CD14-positive monocyte (primary cell): ENCODE measurements at regions not wholly inside any gene's neighbourhood (a gene's known extent, or its start where the extent isn't known, plus 50 kb on each side); places are given as distances from the start of the nearest gene placed in this dataset.

Source experiments
- DNase-seq, 3 donors: peaks; one replicate each; pipeline ENCODE4 v3.0.0-alpha.2; 2011 to 2022
- H2AFZ ChIP-seq: 2 replicates; pipeline ENCODE4 v1.6.0; 2012; ENCODE audit warnings: mild to moderate bottlenecking, low read depth, low read length, inconsistent platforms; ENCODE audit not compliant: insufficient read depth, poor library complexity, severe bottlenecking
- H3K27ac ChIP-seq, 2 donors: 1 replicate in 1 of 2; 2 replicates in 1 of 2; pipeline ENCODE4 v1.5.1; 2012 to 2013; ENCODE audit warnings: low read length in 2 of 2, control low read depth in 1 of 2, inconsistent platforms in 1 of 2, low read depth in 1 of 2, mild to moderate bottlenecking in 1 of 2
- H3K27me3 ChIP-seq, 2 donors: one replicate each; pipeline versions ENCODE4 v1.6.0 to v1.6.1; 2011 to 2013; ENCODE audit warnings: low read length in 2 of 2; ENCODE audit not compliant: control insufficient read depth in 2 of 2, insufficient read depth in 2 of 2
- H3K36me3 ChIP-seq, 2 donors: replicated peaks in 1 of 2; 1 replicate in 1 of 2; 2 replicates in 1 of 2; pipeline versions ENCODE4 v1.5.1 to v1.6.1; 2012 to 2013; ENCODE audit warnings: low read length in 2 of 2, control low read depth in 1 of 2, inconsistent platforms in 1 of 2, mild to moderate bottlenecking in 1 of 2; ENCODE audit not compliant: insufficient read depth in 2 of 2, control insufficient read depth in 1 of 2
- H3K4me1 ChIP-seq, 2 donors: 1 replicate in 1 of 2; 2 replicates in 1 of 2; pipeline versions ENCODE4 v1.5.1 to v1.6.1; 2012 to 2013; ENCODE audit warnings: low read length in 2 of 2, control low read depth in 1 of 2, inconsistent platforms in 1 of 2, mild to moderate bottlenecking in 1 of 2, moderate library complexity in 1 of 2; ENCODE audit not compliant: insufficient read depth in 2 of 2, control insufficient read depth in 1 of 2
- H3K4me2 ChIP-seq: replicated peaks from 2 replicates; pipeline ENCODE3; 2012; ENCODE audit warnings: low read length, moderate library complexity, mild to moderate bottlenecking; ENCODE audit not compliant: poor library complexity, severe bottlenecking; ENCODE audit errors: extremely low read depth
- H3K4me3 ChIP-seq, 3 experiments: fragments of 200-600 bp in 1 of 3; sonication (generic) in 1 of 3; replicated peaks in 1 of 3; 1 replicate in 2 of 3; 2 replicates in 1 of 3; pipeline ENCODE4 v1.5.1; 2011 to 2013; ENCODE audit warnings: low read length in 3 of 3, mild to moderate bottlenecking in 3 of 3, control low read depth in 2 of 3, low read depth in 2 of 3, inconsistent platforms in 1 of 3, moderate library complexity in 1 of 3
- H3K79me2 ChIP-seq: 2 replicates; pipeline ENCODE4 v1.6.0; 2012; ENCODE audit warnings: mild to moderate bottlenecking, control low read depth, inconsistent platforms, low read length, moderate library complexity; ENCODE audit not compliant: insufficient read depth
- H3K9ac ChIP-seq: 2 replicates; pipeline ENCODE4 v1.6.0; 2017; ENCODE audit warnings: low read length, mild to moderate bottlenecking; ENCODE audit not compliant: insufficient read depth, poor library complexity, severe bottlenecking
- H3K9me3 ChIP-seq, 2 donors: replicated peaks in 1 of 2; 1 replicate in 1 of 2; 2 replicates in 1 of 2; pipeline versions ENCODE4 v1.5.1 to v1.6.1; 2012 to 2013; ENCODE audit warnings: low read length in 2 of 2, control low read depth in 1 of 2; ENCODE audit not compliant: control insufficient read depth in 1 of 2, insufficient read depth in 1 of 2
- H4K20me1 ChIP-seq: 2 replicates; pipeline ENCODE4 v1.6.0; 2012; ENCODE audit warnings: mild to moderate bottlenecking, low read length, control low read depth, moderate library complexity; ENCODE audit not compliant: insufficient read depth
- H3K27ac Mint-ChIP-seq, 7 donors: one replicate each; pipeline ENCODE4 v1.8.0; 2020; ENCODE audit warnings: mild to moderate bottlenecking in 7 of 7, mixed read lengths in 7 of 7, moderate library complexity in 6 of 7, inconsistent platforms in 2 of 7
- H3K27me3 Mint-ChIP-seq, 3 donors: one replicate each; pipeline ENCODE4 v1.8.0; 2021 to 2022; ENCODE audit warnings: low read depth in 3 of 3, mild to moderate bottlenecking in 3 of 3, mixed read lengths in 3 of 3, moderate library complexity in 3 of 3, inconsistent platforms in 1 of 3
- H3K36me3 Mint-ChIP-seq, 2 donors: one replicate each; pipeline ENCODE4 v1.8.0; 2020; ENCODE audit warnings: mixed read lengths in 2 of 2, inconsistent platforms in 1 of 2, mild to moderate bottlenecking in 1 of 2
- H3K4me1 Mint-ChIP-seq: one replicate; pipeline ENCODE4 v1.8.0; 2020; ENCODE audit warnings: mild to moderate bottlenecking, mixed read lengths
- H3K4me3 Mint-ChIP-seq, 2 donors: one replicate each; pipeline ENCODE4 v1.8.0; 2020; ENCODE audit warnings: mild to moderate bottlenecking in 2 of 2, mixed read lengths in 2 of 2, moderate library complexity in 1 of 2
- H3K9me3 Mint-ChIP-seq, 7 donors: one replicate each; pipeline ENCODE4 v1.8.0; 2020 to 2022; ENCODE audit warnings: mixed read lengths in 7 of 7, mild to moderate bottlenecking in 6 of 7, moderate library complexity in 6 of 7, inconsistent platforms in 2 of 7
- WGBS: methylation state at CpG from one replicate; pipeline ENCODE4 v1.1.5; 2013; ENCODE audit warnings: missing lambda C conversion rate; ENCODE audit not compliant: insufficient coverage; 5-methylcytosine and 5-hydroxymethylcytosine counted together
- intact Hi-C, 2 donors: fragments of 100-400 bp; cut with micrococcal nuclease; formaldehyde crosslinking; loops; one replicate each; pipeline versions ENCODE4 v1.15.0 to v1.15.1; 2023
- TF ChIP-seq, protein P1 (sequence below): fragments of 200-600 bp; IDR thresholded peaks from one replicate; pipeline ENCODE4 v1.8.0; 2022; ENCODE audit warnings: antibody characterized with exemption, mild to moderate bottlenecking

- Histone ChIP-seq H3K27ac (no peak overlapping the region), H3K4me3 (no peak overlapping the region), H3K4me2 (no peak overlapping the region), H3K9me3 (peaks cover 17 to 21% of the 10 kb centered on the region in 2 donors), H4K20me1 (no peaks in the 10 kb centered on the region), H2AFZ (no peak overlapping the region), H3K4me1 (no peaks in the 10 kb centered on the region), H3K9ac (no peak overlapping the region), H3K27me3 (no peaks in the 10 kb centered on the region), H3K79me2 (no peaks in the 10 kb centered on the region), H3K36me3 (no peaks in the 10 kb centered on the region)
- WGBS: 100% methylated on average over 4 of the region's 4 CpGs
- Mint-ChIP-seq H3K27me3 (peaks cover 0 to 2% (median 1%) of the 10 kb centered on the region in 3 donors), H3K27ac (no peak overlapping the region), H3K4me1 (no peaks in the 10 kb centered on the region), H3K4me3 (no peak overlapping the region), H3K36me3 (no peaks in the 10 kb centered on the region), H3K9me3 (peaks cover 9 to 36% (median 16%) of the 10 kb centered on the region in 7 donors)
- TF ChIP-seq, protein P1, sequence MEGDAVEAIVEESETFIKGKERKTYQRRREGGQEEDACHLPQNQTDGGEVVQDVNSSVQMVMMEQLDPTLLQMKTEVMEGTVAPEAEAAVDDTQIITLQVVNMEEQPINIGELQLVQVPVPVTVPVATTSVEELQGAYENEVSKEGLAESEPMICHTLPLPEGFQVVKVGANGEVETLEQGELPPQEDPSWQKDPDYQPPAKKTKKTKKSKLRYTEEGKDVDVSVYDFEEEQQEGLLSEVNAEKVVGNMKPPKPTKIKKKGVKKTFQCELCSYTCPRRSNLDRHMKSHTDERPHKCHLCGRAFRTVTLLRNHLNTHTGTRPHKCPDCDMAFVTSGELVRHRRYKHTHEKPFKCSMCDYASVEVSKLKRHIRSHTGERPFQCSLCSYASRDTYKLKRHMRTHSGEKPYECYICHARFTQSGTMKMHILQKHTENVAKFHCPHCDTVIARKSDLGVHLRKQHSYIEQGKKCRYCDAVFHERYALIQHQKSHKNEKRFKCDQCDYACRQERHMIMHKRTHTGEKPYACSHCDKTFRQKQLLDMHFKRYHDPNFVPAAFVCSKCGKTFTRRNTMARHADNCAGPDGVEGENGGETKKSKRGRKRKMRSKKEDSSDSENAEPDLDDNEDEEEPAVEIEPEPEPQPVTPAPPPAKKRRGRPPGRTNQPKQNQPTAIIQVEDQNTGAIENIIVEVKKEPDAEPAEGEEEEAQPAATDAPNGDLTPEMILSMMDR: no peak
- DNase-seq: no peak
- intact Hi-C loops: no loop called here
Measured at GRCh38 chr11:11089805-11090204, 232.0 kb upstream of the ZBED5 start.

- intact Hi-C loops: no loop called here
- H3K9me3 Mint-ChIP-seq: peaks cover 7 to 26% (median 10%) of the 10 kb centered on the region in 7 donors
Measured at GRCh38 chr11:11086979-11087378, 229.1 kb upstream of the ZBED5 start.

More at GRCh38 chr11:11086979-11087378, 229.1 kb upstream of the ZBED5 start:
- no peak overlapping the region for H3K4me3 Mint-ChIP-seq
- no peaks in the 10 kb centered on the region for H4K20me1 ChIP-seq
- TF ChIP-seq, protein P1: no peak
- no peaks in the 10 kb centered on the region for H3K79me2 ChIP-seq
- no peaks in the 10 kb centered on the region for H3K27me3 ChIP-seq
- H3K9ac ChIP-seq: no peak overlapping the region
- H3K27ac ChIP-seq: no peak overlapping the region
- H3K4me2 ChIP-seq: no peak overlapping the region
- peaks cover 0 to 5% (median 5%) of the 10 kb centered on the region in 3 donors for H3K27me3 Mint-ChIP-seq
- DNase-seq: no peak
- WGBS: 100% methylated on average over 1 of the region's 2 CpGs
- no peak overlapping the region for H2AFZ ChIP-seq
- no peak overlapping the region for H3K4me3 ChIP-seq
- no peak overlapping the region for H3K27ac Mint-ChIP-seq
- no peaks in the 10 kb centered on the region for H3K4me1 ChIP-seq
- no peaks in the 10 kb centered on the region for H3K36me3 ChIP-seq
- H3K9me3 ChIP-seq: peaks cover 14 to 18% of the 10 kb centered on the region in 2 donors
- no peaks in the 10 kb centered on the region for H3K4me1 Mint-ChIP-seq
- H3K36me3 Mint-ChIP-seq: no peaks in the 10 kb centered on the region
